Hepatocyte (in vitro differentiated cells): ENCODE measurements at regions not wholly inside any gene's neighbourhood (a gene's known extent, or its start where the extent isn't known, plus 50 kb on each side); places are given as distances from the start of the nearest gene placed in this dataset.

Experiments used
- EZH2 ChIP-seq: fragments of 200-600 bp; sonication (generic); IDR thresholded peaks from 2 replicates; pipeline ENCODE4 v1.6.1; 2016; ENCODE audit warnings: antibody characterized with exemption, mild to moderate bottlenecking, borderline replicate concordance
- EZH2phosphoT487 ChIP-seq: fragments of 200-600 bp; sonication (generic); IDR thresholded peaks from one replicate; pipeline ENCODE4 v1.6.1; 2018; ENCODE audit warnings: antibody characterized with exemption, mild to moderate bottlenecking, low read depth, moderate library complexity; ENCODE audit not compliant: unreplicated experiment, severe bottlenecking
- TF ChIP-seq, protein P1 (sequence below): fragments of 200-600 bp; sonication (generic); IDR thresholded peaks from 2 replicates; pipeline ENCODE4 v1.5.1; 2016; ENCODE audit warnings: antibody characterized with exemption, mild to moderate bottlenecking; ENCODE audit not compliant: poor library complexity

DNA sequence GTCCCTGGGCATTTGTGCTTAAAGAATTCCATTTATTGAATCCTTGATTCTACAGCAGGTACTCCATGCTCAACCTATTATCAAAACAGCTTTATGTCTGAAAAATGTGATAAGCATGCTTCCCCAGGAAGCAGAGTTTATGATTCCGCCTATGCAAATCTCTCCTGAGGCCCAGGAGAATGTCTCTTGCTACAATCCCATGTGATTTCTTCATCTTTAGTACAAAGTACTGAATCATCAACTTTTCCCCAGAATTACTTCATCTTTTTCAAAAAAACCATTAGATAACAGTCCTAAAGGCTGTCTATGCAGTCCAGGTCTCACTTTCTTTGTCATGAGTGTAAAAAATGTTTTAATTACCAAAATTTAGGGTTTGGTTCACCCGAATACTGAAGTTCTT, 130.2 kb upstream of the ADAMTSL1 start:
- TF ChIP-seq EZH2 (no peak), EZH2phosphoT487 (no peak)
- TF ChIP-seq, protein P1, sequence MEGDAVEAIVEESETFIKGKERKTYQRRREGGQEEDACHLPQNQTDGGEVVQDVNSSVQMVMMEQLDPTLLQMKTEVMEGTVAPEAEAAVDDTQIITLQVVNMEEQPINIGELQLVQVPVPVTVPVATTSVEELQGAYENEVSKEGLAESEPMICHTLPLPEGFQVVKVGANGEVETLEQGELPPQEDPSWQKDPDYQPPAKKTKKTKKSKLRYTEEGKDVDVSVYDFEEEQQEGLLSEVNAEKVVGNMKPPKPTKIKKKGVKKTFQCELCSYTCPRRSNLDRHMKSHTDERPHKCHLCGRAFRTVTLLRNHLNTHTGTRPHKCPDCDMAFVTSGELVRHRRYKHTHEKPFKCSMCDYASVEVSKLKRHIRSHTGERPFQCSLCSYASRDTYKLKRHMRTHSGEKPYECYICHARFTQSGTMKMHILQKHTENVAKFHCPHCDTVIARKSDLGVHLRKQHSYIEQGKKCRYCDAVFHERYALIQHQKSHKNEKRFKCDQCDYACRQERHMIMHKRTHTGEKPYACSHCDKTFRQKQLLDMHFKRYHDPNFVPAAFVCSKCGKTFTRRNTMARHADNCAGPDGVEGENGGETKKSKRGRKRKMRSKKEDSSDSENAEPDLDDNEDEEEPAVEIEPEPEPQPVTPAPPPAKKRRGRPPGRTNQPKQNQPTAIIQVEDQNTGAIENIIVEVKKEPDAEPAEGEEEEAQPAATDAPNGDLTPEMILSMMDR: no peak
